Uterus (tissue), 2 donors: ENCODE measurements at regions not wholly inside any gene's neighbourhood (a gene's known extent, or its start where the extent isn't known, plus 50 kb on each side); places are given as distances from the start of the nearest gene placed in this dataset.

Experiments
- POLR2A ChIP-seq, 2 donors: fragments of 450-650 bp; IDR thresholded peaks; one replicate each; pipeline ENCODE4 v1.6.1; 2016; ENCODE audit warnings: antibody characterized with exemption in 2 of 2, mild to moderate bottlenecking in 1 of 2, moderate library complexity in 1 of 2
- TF ChIP-seq, protein P1 (sequence below), 4 experiments: fragments of 200-600 bp in 2 of 4; fragments of 450-650 bp in 2 of 4; sonication (generic) in 2 of 4; IDR thresholded peaks; one replicate each; pipeline ENCODE4 v1.5.1; 2016 to 2019; ENCODE audit warnings: antibody characterized with exemption in 4 of 4, mild to moderate bottlenecking in 2 of 4, moderate library complexity in 1 of 4

DNA sequence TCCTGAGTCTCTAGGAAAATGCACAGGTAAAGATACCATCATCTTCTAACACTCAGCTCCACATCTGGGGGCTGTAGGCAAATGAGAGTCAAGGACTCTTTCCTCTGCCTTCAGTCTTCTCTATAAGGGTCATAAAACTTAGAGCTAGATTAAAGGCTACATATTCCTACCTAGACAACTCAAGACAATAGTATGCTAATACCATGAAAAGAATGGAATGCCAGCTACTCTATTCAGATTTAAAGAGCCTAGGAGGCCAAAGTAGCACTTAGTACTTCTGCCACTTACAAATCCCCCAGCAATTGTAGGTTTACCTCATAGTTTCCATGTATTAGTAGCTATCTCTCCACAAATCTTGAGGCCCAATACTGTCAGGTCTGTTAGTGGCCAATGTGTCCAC, 453.0 kb downstream of the SLITRK5 start:
- TF ChIP-seq, protein P1, sequence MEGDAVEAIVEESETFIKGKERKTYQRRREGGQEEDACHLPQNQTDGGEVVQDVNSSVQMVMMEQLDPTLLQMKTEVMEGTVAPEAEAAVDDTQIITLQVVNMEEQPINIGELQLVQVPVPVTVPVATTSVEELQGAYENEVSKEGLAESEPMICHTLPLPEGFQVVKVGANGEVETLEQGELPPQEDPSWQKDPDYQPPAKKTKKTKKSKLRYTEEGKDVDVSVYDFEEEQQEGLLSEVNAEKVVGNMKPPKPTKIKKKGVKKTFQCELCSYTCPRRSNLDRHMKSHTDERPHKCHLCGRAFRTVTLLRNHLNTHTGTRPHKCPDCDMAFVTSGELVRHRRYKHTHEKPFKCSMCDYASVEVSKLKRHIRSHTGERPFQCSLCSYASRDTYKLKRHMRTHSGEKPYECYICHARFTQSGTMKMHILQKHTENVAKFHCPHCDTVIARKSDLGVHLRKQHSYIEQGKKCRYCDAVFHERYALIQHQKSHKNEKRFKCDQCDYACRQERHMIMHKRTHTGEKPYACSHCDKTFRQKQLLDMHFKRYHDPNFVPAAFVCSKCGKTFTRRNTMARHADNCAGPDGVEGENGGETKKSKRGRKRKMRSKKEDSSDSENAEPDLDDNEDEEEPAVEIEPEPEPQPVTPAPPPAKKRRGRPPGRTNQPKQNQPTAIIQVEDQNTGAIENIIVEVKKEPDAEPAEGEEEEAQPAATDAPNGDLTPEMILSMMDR (IDR thresholded peaks at IDR 0.05) = no peak
- no peak for TF ChIP-seq POLR2A (IDR thresholded peaks at IDR 0.05)
